GM12892 (cell line): ENCODE measurements at regions not wholly inside any gene's neighbourhood (a gene's known extent, or its start where the extent isn't known, plus 50 kb on each side); places are given as distances from the start of the nearest gene placed in this dataset.

Experiments
- POLR2A ChIP-seq: IDR thresholded peaks from 2 replicates; pipeline ENCODE4 v1.6.1; 2011; ENCODE audit warnings: low read depth, low read length, control low read depth
- POLR2AphosphoS5 ChIP-seq: IDR thresholded peaks from 2 replicates; pipeline ENCODE4 v1.6.1; 2011; ENCODE audit warnings: low read depth, low read length, control low read depth
- TAF1 ChIP-seq: IDR thresholded peaks from 2 replicates; pipeline ENCODE4 v1.6.1; 2011; ENCODE audit warnings: low read depth, mild to moderate bottlenecking, control low read depth, low read length, borderline replicate concordance

GRCh38 chr2:138964418-138964817 lies 184.2 kb upstream of the NXPH2 start:
- TF ChIP-seq POLR2A (no peak), POLR2AphosphoS5 (no peak), TAF1 (no peak)
